GM23338 (cell line): ENCODE measurements at regions not wholly inside any gene's neighbourhood (a gene's known extent, or its start where the extent isn't known, plus 50 kb on each side); places are given as distances from the start of the nearest gene placed in this dataset.

Experiments used
- ATAC-seq: fragments of 200-7000 bp; cut with Tn5 transposase; 3 replicates; pipeline ENCODE4 v1.9.1; 2020
- DNase-seq: peaks from one replicate; pipeline ENCODE4 v3.0.0-alpha.2; 2015; ENCODE audit warnings: low spot score
- H2AFZ ChIP-seq: fragments of 200-600 bp; sonication (generic); 2 replicates; pipeline ENCODE4 v1.8.0; 2016; ENCODE audit warnings: antibody characterized with exemption, mild to moderate bottlenecking, moderate library complexity
- H3F3A ChIP-seq: fragments of 200-600 bp; sonication (generic); replicated peaks from 2 replicates; pipeline ENCODE4 v1.8.0; 2017; ENCODE audit warnings: antibody characterized with exemption, mixed run types, low read depth
- H3K27ac ChIP-seq: fragments of 200-600 bp; sonication (generic); 2 replicates; pipeline ENCODE4 v1.6.1; 2016; ENCODE audit warnings: low read depth
- H3K27me3 ChIP-seq: fragments of 200-600 bp; sonication (generic); 2 replicates; pipeline ENCODE4 v1.8.0; 2016; ENCODE audit warnings: mild to moderate bottlenecking, mixed run types, moderate library complexity; ENCODE audit not compliant: insufficient read depth
- H3K36me3 ChIP-seq: fragments of 200-600 bp; sonication (generic); 2 replicates; pipeline ENCODE4 v1.8.0; 2016; ENCODE audit warnings: mild to moderate bottlenecking; ENCODE audit not compliant: insufficient read depth
- H3K4me1 ChIP-seq: fragments of 200-600 bp; sonication (generic); 2 replicates; pipeline ENCODE4 v1.8.0; 2016; ENCODE audit warnings: mild to moderate bottlenecking, moderate library complexity; ENCODE audit not compliant: insufficient read depth
- H3K4me2 ChIP-seq: fragments of 200-600 bp; sonication (generic); 2 replicates; pipeline ENCODE4 v1.7.1; 2017; ENCODE audit warnings: mixed run types
- H3K4me3 ChIP-seq: fragments of 200-600 bp; sonication (generic); 2 replicates; pipeline ENCODE4 v1.6.1; 2016; ENCODE audit warnings: mixed run types
- H3K79me2 ChIP-seq: fragments of 200-600 bp; sonication (generic); replicated peaks from 2 replicates; pipeline ENCODE4 v1.8.0; 2017; ENCODE audit warnings: mild to moderate bottlenecking; ENCODE audit not compliant: insufficient read depth
- H3K9me2 ChIP-seq: fragments of 200-600 bp; sonication (generic); 2 replicates; pipeline ENCODE4 v1.8.0; 2017; ENCODE audit not compliant: insufficient read depth
- H4K20me1 ChIP-seq: fragments of 200-600 bp; sonication (generic); replicated peaks from 2 replicates; pipeline ENCODE4 v1.8.0; 2017; ENCODE audit warnings: mild to moderate bottlenecking; ENCODE audit not compliant: insufficient read depth
- H3K27ac Mint-ChIP-seq: 2 replicates; pipeline ENCODE4 v1.8.0; 2020; ENCODE audit warnings: inconsistent platforms, mild to moderate bottlenecking, moderate library complexity, mixed read lengths
- H3K27me3 Mint-ChIP-seq: 3 replicates; pipeline ENCODE4 v1.8.0; 2022; ENCODE audit warnings: low read depth, mild to moderate bottlenecking, moderate library complexity, mixed read lengths, inconsistent platforms; ENCODE audit not compliant: insufficient read depth, poor library complexity
- H3K36me3 Mint-ChIP-seq: 3 replicates; pipeline ENCODE4 v1.8.0; 2021; ENCODE audit warnings: low read depth, mild to moderate bottlenecking, inconsistent platforms, moderate library complexity, mixed read lengths
- H3K4me1 Mint-ChIP-seq: 3 replicates; pipeline ENCODE4 v1.8.0; 2020; ENCODE audit warnings: mild to moderate bottlenecking, inconsistent platforms, mixed read lengths
- H3K4me3 Mint-ChIP-seq: 3 replicates; pipeline ENCODE4 v1.8.0; 2021; ENCODE audit warnings: moderate library complexity, mild to moderate bottlenecking, inconsistent platforms, mixed read lengths
- H3K9me3 Mint-ChIP-seq: 3 replicates; pipeline ENCODE4 v1.8.0; 2020; ENCODE audit warnings: moderate library complexity, mild to moderate bottlenecking, inconsistent platforms, mixed read lengths
- CTCF ChIP-seq, 2 experiments: fragments of 200-600 bp in 1 of 2; sonication (generic) in 1 of 2; conservative IDR thresholded peaks; 2 replicates each; pipeline versions ENCODE4 v1.5.1 to v1.6.1; 2016 to 2017; ENCODE audit warnings: antibody characterized with exemption in 2 of 2, low read depth in 2 of 2, mild to moderate bottlenecking in 2 of 2, moderate library complexity in 1 of 2
- EZH2 ChIP-seq: fragments of 200-600 bp; sonication (generic); IDR thresholded peaks from one replicate; pipeline ENCODE4 v1.8.0; 2017; ENCODE audit warnings: antibody characterized with exemption, mild to moderate bottlenecking, low read depth; ENCODE audit not compliant: unreplicated experiment
- EZH2phosphoT487 ChIP-seq: fragments of 200-600 bp; sonication (generic); IDR thresholded peaks from one replicate; pipeline ENCODE4 v1.8.1; 2018; ENCODE audit warnings: antibody characterized with exemption; ENCODE audit not compliant: unreplicated experiment
- JUNB ChIP-seq: IDR thresholded peaks from one replicate; pipeline ENCODE4 v1.6.1; 2016; ENCODE audit warnings: antibody characterized with exemption; ENCODE audit not compliant: unreplicated experiment
- POLR2AphosphoS5 ChIP-seq: IDR thresholded peaks from 2 replicates; pipeline ENCODE4 v1.6.1; 2016; ENCODE audit warnings: antibody characterized with exemption, low read depth
- REST ChIP-seq: IDR thresholded peaks from one replicate; pipeline ENCODE4 v1.6.1; 2018; ENCODE audit warnings: antibody characterized with exemption; ENCODE audit not compliant: unreplicated experiment
- STAT1 ChIP-seq: IDR thresholded peaks from one replicate; pipeline ENCODE4 v1.6.1; 2016; ENCODE audit warnings: antibody characterized with exemption; ENCODE audit not compliant: unreplicated experiment
- ZNF114 ChIP-seq: fragments of 250-450 bp; sonication (Bioruptor Pico); IDR thresholded peaks from 2 replicates; pipeline ENCODE4 v1.5.0; 2020; ENCODE audit warnings: mild to moderate bottlenecking, moderate library complexity
- ZNF331 ChIP-seq: fragments of 250-450 bp; sonication (Bioruptor Pico); IDR thresholded peaks from 2 replicates; pipeline ENCODE4 v1.5.0; 2020; ENCODE audit warnings: low read depth, mild to moderate bottlenecking, moderate library complexity
- ZNF462 ChIP-seq: fragments of 250-450 bp; sonication (Bioruptor Pico); IDR thresholded peaks from 2 replicates; pipeline ENCODE4 v1.5.0; 2020; ENCODE audit warnings: mild to moderate bottlenecking, moderate library complexity

- H4K20me1 ChIP-seq, result no peaks in the 10 kb centered on the region
- H3K27ac ChIP-seq, result no peak overlapping the region
Observed at GRCh38 chr9:102360846-102361245, 622.4 kb upstream of the GRIN3A start.

GRCh38 chr9:102355982-102356381 lies 617.5 kb upstream of the GRIN3A start:
- Mint-ChIP-seq H3K4me3 (no peak overlapping the region), H3K27me3 (no peaks in the 10 kb centered on the region), H3K4me1 (no peaks in the 10 kb centered on the region), H3K27ac (no peak overlapping the region), H3K9me3 (peaks cover 73% of the 10 kb centered on the region), H3K36me3 (peaks cover 6% of the 10 kb centered on the region; the same call in 2 of the 3 replicates)
- H3K9me2 ChIP-seq, result no peaks in the 10 kb centered on the region
- no peaks in the 10 kb centered on the region for H3K27me3 ChIP-seq
- DNase-seq (no peak), ATAC-seq (no peak)
- no peaks in the 10 kb centered on the region; the same call in 1 of the 2 replicates for H3K36me3 ChIP-seq
- H3K27ac ChIP-seq, result no peak overlapping the region
- H3K4me2 ChIP-seq, result no peak overlapping the region
- H3K79me2 ChIP-seq, result no peaks in the 10 kb centered on the region
- no peaks in the 10 kb centered on the region for H3K4me1 ChIP-seq
- H3F3A ChIP-seq, result no peaks in the 10 kb centered on the region
- no peak overlapping the region for H3K4me3 ChIP-seq
- H4K20me1 ChIP-seq, result no peaks in the 10 kb centered on the region
- H2AFZ ChIP-seq, result no peak overlapping the region
- TF ChIP-seq EZH2phosphoT487, result no peak
- TF ChIP-seq REST, result no peak
- no peak for TF ChIP-seq POLR2AphosphoS5
- no peak for TF ChIP-seq CTCF (conservative IDR thresholded peaks at IDR 0.05; ENCODE audit: low read depth in 2 of 2)
- TF ChIP-seq ZNF462 (CRISPR knock-in tag), result no peak
- TF ChIP-seq EZH2, result no peak
- no peak for TF ChIP-seq ZNF331 (CRISPR knock-in tag)
- no peak for TF ChIP-seq JUNB
- TF ChIP-seq STAT1, result no peak

More at GRCh38 chr9:102360846-102361245, 622.4 kb upstream of the GRIN3A start:
- Histone ChIP-seq H3K27me3 (no peaks in the 10 kb centered on the region), H2AFZ (no peak overlapping the region), H3F3A (no peaks in the 10 kb centered on the region), H3K79me2 (no peaks in the 10 kb centered on the region), H3K4me2 (no peak overlapping the region), H3K4me3 (no peak overlapping the region), H3K36me3 (no peaks in the 10 kb centered on the region; the same call in 1 of the 2 replicates), H3K4me1 (no peaks in the 10 kb centered on the region), H3K9me2 (no peaks in the 10 kb centered on the region)
- TF ChIP-seq ZNF114 (CRISPR knock-in tag) (no peak), ZNF331 (CRISPR knock-in tag) (no peak)
- Mint-ChIP-seq H3K27ac (no peak overlapping the region), H3K27me3 (peaks cover 2% of the 10 kb centered on the region), H3K36me3 (peaks cover 15% of the 10 kb centered on the region), H3K4me3 (no peak overlapping the region), H3K9me3 (peaks cover 72% of the 10 kb centered on the region), H3K4me1 (no peaks in the 10 kb centered on the region)
- no peak for DNase-seq
- ATAC-seq, result no peak
